CD4-positive, alpha-beta T cell (primary cell): ENCODE measurements at regions not wholly inside any gene's neighbourhood (a gene's known extent, or its start where the extent isn't known, plus 50 kb on each side); places are given as distances from the start of the nearest gene placed in this dataset.

Experiments used
- ATAC-seq: fragments of 200-7000 bp; cut with Tn5 transposase; one replicate; pipeline ENCODE4 v1.10.0; 2022; ENCODE audit warnings: mild to moderate bottlenecking; ENCODE audit not compliant: poor library complexity
- CTCF ChIA-PET: fragments of 350-600 bp; sonication (Branson Sonifier 250); formaldehyde crosslinking; loops from one replicate; lab custom pipeline; 2021; ENCODE audit warnings: antibody characterized with exemption, inconsistent platforms; lab: Charles Lee
- POLR2A ChIA-PET: fragments of 350-600 bp; sonication (Branson Sonifier 250); formaldehyde crosslinking; loops from one replicate; lab custom pipeline; 2021; ENCODE audit warnings: antibody characterized with exemption, inconsistent platforms; lab: Charles Lee
- DNase-seq, 14 experiments: peaks; one replicate each; pipeline ENCODE4 v3.0.0-alpha.2; 2013 to 2020; ENCODE audit warnings: mixed read lengths in 2 of 14
- H3K27ac ChIP-seq, 2 donors: one replicate each; pipeline versions ENCODE4 v1.5.1 to v1.7.0; 2013; ENCODE audit warnings: low read length in 2 of 2, low read depth in 1 of 2, mild to moderate bottlenecking in 1 of 2
- H3K27me3 ChIP-seq, 2 experiments: 1 replicate in 1 of 2; 2 replicates in 1 of 2; pipeline versions ENCODE4 v1.6.1 to v1.7.0; 2013; ENCODE audit warnings: low read length in 2 of 2, control low read depth in 1 of 2, mild to moderate bottlenecking in 1 of 2, moderate library complexity in 1 of 2; ENCODE audit not compliant: insufficient read depth in 2 of 2, control insufficient read depth in 1 of 2
- H3K36me3 ChIP-seq: one replicate; pipeline ENCODE4 v1.6.1; 2013; ENCODE audit warnings: low read length, control low read depth; ENCODE audit not compliant: insufficient read depth
- H3K4me1 ChIP-seq: one replicate; pipeline ENCODE4 v1.6.1; 2013; ENCODE audit warnings: low read length, control low read depth; ENCODE audit not compliant: insufficient read depth
- H3K4me3 ChIP-seq: one replicate; pipeline ENCODE4 v1.5.1; 2013; ENCODE audit warnings: mild to moderate bottlenecking, low read length, moderate library complexity
- H3K9me3 ChIP-seq, 2 experiments: 1 replicate in 1 of 2; 2 replicates in 1 of 2; pipeline versions ENCODE4 v1.6.1 to v1.7.0; 2013; ENCODE audit warnings: low read length in 2 of 2, mild to moderate bottlenecking in 2 of 2, control low read depth in 1 of 2, moderate library complexity in 1 of 2; ENCODE audit not compliant: control insufficient read depth in 1 of 2, insufficient read depth in 1 of 2
- H3K27ac Mint-ChIP-seq: one replicate; pipeline ENCODE4 v1.8.0; 2020; ENCODE audit warnings: mixed read lengths
- H3K27me3 Mint-ChIP-seq: one replicate; pipeline ENCODE4 v1.8.0; 2021; ENCODE audit warnings: mixed read lengths
- H3K36me3 Mint-ChIP-seq: one replicate; pipeline ENCODE4 v1.8.0; 2021; ENCODE audit warnings: low read depth, mixed read lengths
- H3K4me1 Mint-ChIP-seq: one replicate; pipeline ENCODE4 v1.8.0; 2021; ENCODE audit warnings: low read depth, mixed read lengths
- H3K4me3 Mint-ChIP-seq: one replicate; pipeline ENCODE4 v1.8.0; 2020; ENCODE audit warnings: mild to moderate bottlenecking, mixed read lengths
- H3K9me3 Mint-ChIP-seq: one replicate; pipeline ENCODE4 v1.8.0; 2020; ENCODE audit warnings: mixed read lengths
- intact Hi-C, 2 experiments: fragments of 100-400 bp; cut with DNase I in 1 of 2; cut with micrococcal nuclease in 1 of 2; formaldehyde crosslinking; loops; one replicate each; pipeline versions ENCODE4 v1.15.1 to v1.9.0; 2023 to 2025; cut with DNase I, micrococcal nuclease
- TF ChIP-seq, protein P1 (sequence below): fragments of 200-600 bp; IDR thresholded peaks from one replicate; pipeline ENCODE4 v1.8.0; 2022; ENCODE audit warnings: antibody characterized with exemption, mild to moderate bottlenecking

DNA sequence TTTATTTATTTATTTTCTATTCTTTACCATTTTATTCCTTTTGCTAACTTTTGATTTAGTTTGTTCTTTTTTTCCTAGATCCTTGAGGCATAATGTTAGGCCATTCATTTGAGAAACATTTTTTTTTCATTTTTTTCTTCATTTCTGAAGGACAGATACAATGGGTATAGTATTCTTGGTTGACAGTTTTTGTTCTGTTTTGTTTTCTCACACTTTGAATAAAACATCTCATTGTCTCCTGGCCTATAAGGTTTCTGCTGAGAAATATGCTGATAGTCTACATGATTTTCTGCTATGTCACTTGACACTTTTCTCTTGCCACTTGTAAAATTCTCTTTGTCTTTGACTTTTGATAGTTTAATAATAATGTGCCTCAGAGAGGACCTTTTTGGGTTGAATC, 294.6 kb upstream of the EPHA7 start:
- H3K27ac ChIP-seq = no peak overlapping the region
- H3K36me3 ChIP-seq = no peaks in the 10 kb centered on the region
- DNase-seq = no peak
- TF ChIP-seq, protein P1, sequence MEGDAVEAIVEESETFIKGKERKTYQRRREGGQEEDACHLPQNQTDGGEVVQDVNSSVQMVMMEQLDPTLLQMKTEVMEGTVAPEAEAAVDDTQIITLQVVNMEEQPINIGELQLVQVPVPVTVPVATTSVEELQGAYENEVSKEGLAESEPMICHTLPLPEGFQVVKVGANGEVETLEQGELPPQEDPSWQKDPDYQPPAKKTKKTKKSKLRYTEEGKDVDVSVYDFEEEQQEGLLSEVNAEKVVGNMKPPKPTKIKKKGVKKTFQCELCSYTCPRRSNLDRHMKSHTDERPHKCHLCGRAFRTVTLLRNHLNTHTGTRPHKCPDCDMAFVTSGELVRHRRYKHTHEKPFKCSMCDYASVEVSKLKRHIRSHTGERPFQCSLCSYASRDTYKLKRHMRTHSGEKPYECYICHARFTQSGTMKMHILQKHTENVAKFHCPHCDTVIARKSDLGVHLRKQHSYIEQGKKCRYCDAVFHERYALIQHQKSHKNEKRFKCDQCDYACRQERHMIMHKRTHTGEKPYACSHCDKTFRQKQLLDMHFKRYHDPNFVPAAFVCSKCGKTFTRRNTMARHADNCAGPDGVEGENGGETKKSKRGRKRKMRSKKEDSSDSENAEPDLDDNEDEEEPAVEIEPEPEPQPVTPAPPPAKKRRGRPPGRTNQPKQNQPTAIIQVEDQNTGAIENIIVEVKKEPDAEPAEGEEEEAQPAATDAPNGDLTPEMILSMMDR = no peak
- H3K27me3 ChIP-seq = no peaks in the 10 kb centered on the region
- Mint-ChIP-seq H3K27ac (no peak overlapping the region), H3K36me3 (no peaks in the 10 kb centered on the region), H3K4me1 (no peaks in the 10 kb centered on the region), H3K4me3 (no peak overlapping the region), H3K27me3 (no peaks in the 10 kb centered on the region), H3K9me3 (peaks cover 15% of the 10 kb centered on the region)
- peaks cover 12 to 33% of the 10 kb centered on the region in 2 experiments for H3K9me3 ChIP-seq
- no peak for ATAC-seq
- no peak overlapping the region for H3K4me3 ChIP-seq
- ChIA-PET POLR2A (no interaction called here), CTCF (no interaction called here)
- no peaks in the 10 kb centered on the region for H3K4me1 ChIP-seq
- intact Hi-C loops = no loop called here

DNA sequence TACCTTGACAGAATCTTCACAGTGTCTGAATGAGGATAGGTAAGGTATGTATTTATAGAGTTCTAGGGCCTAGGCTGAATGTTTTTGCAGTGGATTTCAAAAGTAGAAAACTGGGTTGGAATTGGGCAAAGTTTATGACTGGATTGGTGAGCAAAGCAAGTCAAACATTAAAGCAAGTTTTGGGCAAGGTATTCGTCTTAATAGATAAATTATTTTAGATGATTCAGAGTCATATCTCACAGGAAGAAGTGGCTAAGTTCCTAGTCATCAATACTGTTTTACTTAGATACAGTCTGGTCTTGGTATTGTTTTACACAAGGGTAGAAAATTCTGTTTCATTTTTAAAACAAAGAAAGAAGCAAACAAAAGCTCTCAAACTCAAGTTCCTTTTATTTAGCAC, 284.1 kb upstream of the EPHA7 start:
- POLR2A ChIA-PET = no interaction called here
- peaks cover 10% of the 10 kb centered on the region for H3K9me3 Mint-ChIP-seq
- CTCF ChIA-PET = no interaction called here

DNA sequence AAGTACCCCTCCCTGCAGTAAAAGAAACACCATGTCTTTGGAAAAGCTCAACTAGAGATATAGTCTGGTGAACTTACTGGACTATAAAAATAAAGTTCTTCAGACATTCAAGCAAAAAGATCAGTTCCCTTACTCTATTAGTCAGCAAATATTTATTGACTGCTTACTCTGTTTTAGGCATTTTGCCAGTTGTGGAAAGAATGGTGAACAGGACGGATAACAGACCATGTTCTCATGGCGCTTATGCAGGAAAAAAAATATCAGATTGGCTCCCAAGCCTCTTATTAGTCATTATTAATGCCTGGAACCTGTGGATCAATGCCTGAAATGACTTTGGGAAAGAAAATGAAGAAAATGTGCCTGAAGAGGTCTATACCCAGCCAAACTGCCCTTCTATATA, 282.2 kb upstream of the EPHA7 start:
- no peak for ATAC-seq
- Mint-ChIP-seq H3K27ac (no peak overlapping the region), H3K27me3 (no peaks in the 10 kb centered on the region), H3K4me1 (no peaks in the 10 kb centered on the region), H3K4me3 (no peak overlapping the region), H3K36me3 (no peaks in the 10 kb centered on the region), H3K9me3 (peaks cover 10% of the 10 kb centered on the region)
- H3K4me1 ChIP-seq = no peaks in the 10 kb centered on the region
- no peak overlapping the region for H3K4me3 ChIP-seq
- ChIA-PET CTCF (no interaction called here), POLR2A (no interaction called here)
- intact Hi-C loops = no loop called here
- no peak overlapping the region for H3K27ac ChIP-seq
- no peaks in the 10 kb centered on the region for H3K36me3 ChIP-seq
- H3K9me3 ChIP-seq = peaks cover 0 to 10% of the 10 kb centered on the region in 2 experiments
- DNase-seq = no peak
- H3K27me3 ChIP-seq = no peaks in the 10 kb centered on the region
- TF ChIP-seq, protein P1 = no peak

More for the DNA sequence above, 284.1 kb upstream of the EPHA7 start:
- Histone ChIP-seq H3K4me3 (no peak overlapping the region), H3K27ac (no peak overlapping the region), H3K4me1 (no peaks in the 10 kb centered on the region), H3K36me3 (no peaks in the 10 kb centered on the region), H3K9me3 (peaks cover 9 to 15% of the 10 kb centered on the region in 2 experiments), H3K27me3 (no peaks in the 10 kb centered on the region)
- H3K4me3 Mint-ChIP-seq = no peak overlapping the region
- TF ChIP-seq, protein P1 = no peak
- H3K4me1 Mint-ChIP-seq = no peaks in the 10 kb centered on the region
- no peaks in the 10 kb centered on the region for H3K36me3 Mint-ChIP-seq
- H3K27me3 Mint-ChIP-seq = no peaks in the 10 kb centered on the region
- DNase-seq (no peak), ATAC-seq (no peak)
- no peak overlapping the region for H3K27ac Mint-ChIP-seq
- intact Hi-C loops = no loop called here
